ENCODE measurements at regions not wholly inside any gene's neighbourhood (a gene's known extent, or its start where the extent isn't known, plus 50 kb on each side); places are given as distances from the start of the nearest gene placed in this dataset.

DNA sequence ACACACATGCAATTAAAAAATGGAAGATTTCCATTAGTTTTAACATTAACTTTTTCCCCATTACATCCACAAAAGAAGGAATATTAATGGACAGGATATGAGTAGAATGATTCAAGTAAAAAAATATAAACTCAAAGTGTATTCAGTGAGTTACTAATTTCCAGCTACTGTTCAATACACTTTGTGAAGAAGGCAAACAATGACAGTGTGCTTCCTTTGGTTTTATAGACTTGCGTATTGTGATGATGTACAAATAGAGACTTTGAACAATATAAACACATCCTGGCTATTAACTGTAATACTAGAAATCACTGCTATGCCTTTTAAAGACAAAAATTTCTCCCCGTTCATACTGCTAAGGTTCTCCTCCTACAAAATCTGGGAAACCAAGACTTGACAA, 171.4 kb downstream of the ASB9 start:
- no peak for TF ChIP-seq POLR2A (IDR thresholded peaks at IDR 0.05)
- TF ChIP-seq, protein P1, sequence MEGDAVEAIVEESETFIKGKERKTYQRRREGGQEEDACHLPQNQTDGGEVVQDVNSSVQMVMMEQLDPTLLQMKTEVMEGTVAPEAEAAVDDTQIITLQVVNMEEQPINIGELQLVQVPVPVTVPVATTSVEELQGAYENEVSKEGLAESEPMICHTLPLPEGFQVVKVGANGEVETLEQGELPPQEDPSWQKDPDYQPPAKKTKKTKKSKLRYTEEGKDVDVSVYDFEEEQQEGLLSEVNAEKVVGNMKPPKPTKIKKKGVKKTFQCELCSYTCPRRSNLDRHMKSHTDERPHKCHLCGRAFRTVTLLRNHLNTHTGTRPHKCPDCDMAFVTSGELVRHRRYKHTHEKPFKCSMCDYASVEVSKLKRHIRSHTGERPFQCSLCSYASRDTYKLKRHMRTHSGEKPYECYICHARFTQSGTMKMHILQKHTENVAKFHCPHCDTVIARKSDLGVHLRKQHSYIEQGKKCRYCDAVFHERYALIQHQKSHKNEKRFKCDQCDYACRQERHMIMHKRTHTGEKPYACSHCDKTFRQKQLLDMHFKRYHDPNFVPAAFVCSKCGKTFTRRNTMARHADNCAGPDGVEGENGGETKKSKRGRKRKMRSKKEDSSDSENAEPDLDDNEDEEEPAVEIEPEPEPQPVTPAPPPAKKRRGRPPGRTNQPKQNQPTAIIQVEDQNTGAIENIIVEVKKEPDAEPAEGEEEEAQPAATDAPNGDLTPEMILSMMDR (IDR thresholded peaks at IDR 0.05): no peak
